ENCODE measurements at regions not wholly inside any gene's neighbourhood (a gene's known extent, or its start where the extent isn't known, plus 50 kb on each side); places are given as distances from the start of the nearest gene placed in this dataset.

- no peaks in the 10 kb centered on the region for H3K36me3 ChIP-seq (ENCODE audit: low read depth)
- ATAC-seq (ENCODE audit: low read depth) (no peak), DNase-seq (ENCODE audit: low spot score) (no peak)
- H3K4me1 ChIP-seq (ENCODE audit: insufficient read depth, poor library complexity, severe bottlenecking), result no peaks in the 10 kb centered on the region
- H3K27me3 ChIP-seq (ENCODE audit: insufficient read depth, poor library complexity, severe bottlenecking), result no peaks in the 10 kb centered on the region
- H3K9me3 ChIP-seq (ENCODE audit: severe bottlenecking), result no peaks in the 10 kb centered on the region
- H3K4me3 ChIP-seq (ENCODE audit: severe bottlenecking), result no peak overlapping the region
- H3K27ac ChIP-seq (ENCODE audit: poor library complexity, severe bottlenecking), result no peak overlapping the region
- TF ChIP-seq CTCF (IDR thresholded peaks at IDR 0.05; ENCODE audit: poor library complexity, severe bottlenecking), result no peak
Observed at GRCh38 chr1:228821252-228821651, 86.0 kb downstream of the RHOU start.

DNA sequence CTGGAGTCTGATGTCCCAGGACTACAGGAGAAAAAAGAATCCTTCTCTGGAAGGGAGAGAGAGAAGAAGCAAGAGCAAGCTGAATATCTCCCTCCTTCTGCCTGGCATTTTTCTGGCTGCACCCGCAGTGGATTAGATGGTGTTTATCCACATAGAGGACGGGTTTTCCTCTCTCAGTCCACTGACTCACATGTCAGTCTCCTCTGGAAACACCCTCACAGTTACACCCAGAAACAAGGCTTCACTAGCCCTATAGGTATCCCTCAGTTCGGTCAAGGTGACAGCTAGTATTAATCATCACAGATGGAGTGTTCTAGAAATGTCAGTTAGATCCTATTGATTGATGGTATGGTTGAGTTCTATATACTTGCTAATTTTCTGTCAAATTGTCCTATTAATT, 87.9 kb downstream of the RHOU start:
- Histone ChIP-seq H3K9me3 (ENCODE audit: severe bottlenecking) (no peaks in the 10 kb centered on the region), H3K27me3 (ENCODE audit: insufficient read depth, poor library complexity, severe bottlenecking) (no peaks in the 10 kb centered on the region), H3K27ac (ENCODE audit: poor library complexity, severe bottlenecking) (no peak overlapping the region), H3K4me1 (ENCODE audit: insufficient read depth, poor library complexity, severe bottlenecking) (no peaks in the 10 kb centered on the region), H3K36me3 (ENCODE audit: low read depth) (no peaks in the 10 kb centered on the region), H3K4me3 (ENCODE audit: severe bottlenecking) (no peak overlapping the region)
- no peak for DNase-seq (ENCODE audit: low spot score)
- ATAC-seq (ENCODE audit: low read depth), result no peak
- no peak for TF ChIP-seq CTCF (IDR thresholded peaks at IDR 0.05; ENCODE audit: poor library complexity, severe bottlenecking)

DNA sequence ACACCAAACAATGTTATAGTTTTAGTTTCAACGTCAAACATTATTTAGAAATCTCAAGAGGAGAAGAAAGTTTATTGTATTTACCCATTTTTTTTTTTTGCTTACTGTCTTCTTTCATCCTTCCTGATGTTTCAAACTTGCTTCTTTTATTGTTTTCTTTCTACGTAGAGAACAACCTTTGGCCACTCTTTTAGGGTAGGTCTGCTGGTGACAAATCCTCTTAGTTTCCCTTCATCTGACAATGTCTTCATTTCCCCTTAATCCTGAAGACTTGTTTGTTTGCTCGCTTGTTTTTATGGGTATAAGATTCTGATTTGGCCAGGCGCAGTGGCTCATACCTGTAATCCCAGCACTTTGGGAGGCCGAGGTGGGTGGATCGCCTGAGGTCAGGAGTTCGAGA, 89.1 kb downstream of the RHOU start:
- ATAC-seq (ENCODE audit: low read depth) (no peak), DNase-seq (ENCODE audit: low spot score) (no peak)
- Histone ChIP-seq H3K27ac (ENCODE audit: poor library complexity, severe bottlenecking) (no peak overlapping the region), H3K9me3 (ENCODE audit: severe bottlenecking) (no peaks in the 10 kb centered on the region), H3K4me3 (ENCODE audit: severe bottlenecking) (no peak overlapping the region), H3K27me3 (ENCODE audit: insufficient read depth, poor library complexity, severe bottlenecking) (no peaks in the 10 kb centered on the region), H3K4me1 (ENCODE audit: insufficient read depth, poor library complexity, severe bottlenecking) (no peaks in the 10 kb centered on the region), H3K36me3 (ENCODE audit: low read depth) (no peaks in the 10 kb centered on the region)
- TF ChIP-seq CTCF (IDR thresholded peaks at IDR 0.05; ENCODE audit: poor library complexity, severe bottlenecking), result no peak

DNA sequence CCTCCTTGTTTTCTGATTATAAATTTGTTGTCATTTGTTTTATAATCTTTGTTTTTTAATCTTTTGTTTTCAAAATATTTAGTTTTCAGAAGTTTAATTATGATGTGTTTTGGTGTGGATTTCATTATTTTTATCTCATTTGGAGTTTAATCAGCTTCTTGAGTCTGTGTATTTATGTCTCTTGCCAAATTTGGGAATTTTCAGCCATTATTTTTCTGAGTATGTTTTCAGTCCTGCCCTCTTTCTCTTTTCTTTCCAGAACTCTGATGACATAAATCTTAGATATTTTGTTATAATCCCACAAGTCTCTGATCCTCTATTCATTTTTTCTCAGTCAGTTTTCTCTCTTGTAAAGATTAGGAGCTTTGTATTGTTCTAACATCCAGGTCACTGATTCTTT, 89.8 kb downstream of the RHOU start:
- Histone ChIP-seq H3K4me3 (ENCODE audit: severe bottlenecking) (no peak overlapping the region), H3K9me3 (ENCODE audit: severe bottlenecking) (no peaks in the 10 kb centered on the region), H3K4me1 (ENCODE audit: insufficient read depth, poor library complexity, severe bottlenecking) (no peaks in the 10 kb centered on the region), H3K27me3 (ENCODE audit: insufficient read depth, poor library complexity, severe bottlenecking) (no peaks in the 10 kb centered on the region), H3K27ac (ENCODE audit: poor library complexity, severe bottlenecking) (no peak overlapping the region), H3K36me3 (ENCODE audit: low read depth) (no peaks in the 10 kb centered on the region)
- ATAC-seq (ENCODE audit: low read depth) (no peak), DNase-seq (ENCODE audit: low spot score) (no peak)
- TF ChIP-seq CTCF (IDR thresholded peaks at IDR 0.05; ENCODE audit: poor library complexity, severe bottlenecking), result no peak

GRCh38 chr1:228825840-228826484, 90.7 kb downstream of the RHOU start:
- ATAC-seq (ENCODE audit: low read depth) (no peak), DNase-seq (ENCODE audit: low spot score) (no peak)
- H3K9me3 ChIP-seq (ENCODE audit: severe bottlenecking), result no peaks in the 10 kb centered on the region
- H3K27ac ChIP-seq (ENCODE audit: poor library complexity, severe bottlenecking), result no peak overlapping the region
- H3K36me3 ChIP-seq (ENCODE audit: low read depth), result no peaks in the 10 kb centered on the region
- no peaks in the 10 kb centered on the region for H3K27me3 ChIP-seq (ENCODE audit: insufficient read depth, poor library complexity, severe bottlenecking)
- no peak for TF ChIP-seq CTCF (IDR thresholded peaks at IDR 0.05; ENCODE audit: poor library complexity, severe bottlenecking)
- no peak overlapping the region for H3K4me3 ChIP-seq (ENCODE audit: severe bottlenecking)
- H3K4me1 ChIP-seq (ENCODE audit: insufficient read depth, poor library complexity, severe bottlenecking), result peaks cover 2% of the 10 kb centered on the region

All from RWPE2 (cell line).